H1 (cell line): ENCODE measurements at regions not wholly inside any gene's neighbourhood (a gene's known extent, or its start where the extent isn't known, plus 50 kb on each side); places are given as distances from the start of the nearest gene placed in this dataset.

ENCODE experiments used
- CTCF ChIA-PET: fragments of 300-600 bp; sonication (Branson Sonifier 250); formaldehyde crosslinking; loops from one replicate; lab custom pipeline; 2021; ENCODE audit not compliant: partially characterized antibody; lab: Charles Lee
- POLR2A ChIA-PET: fragments of 300-600 bp; sonication (Branson Sonifier 250); formaldehyde crosslinking; loops from one replicate; lab custom pipeline; 2021; ENCODE audit warnings: inconsistent platforms; ENCODE audit not compliant: partially characterized antibody; lab: Charles Lee
- DNase-seq, 2 experiments: peaks; one replicate each; pipeline versions ENCODE4 v3.0.0 to v3.0.0-alpha.2; 2010 to 2022; ENCODE audit warnings: low spot score in 2 of 2, low read depth in 1 of 2, mixed read lengths in 1 of 2
- FAIRE-seq: peaks from 2 replicates; lab custom pipeline; 2011; peaks lifted over from hg19 to GRCh38; lab: Jason Lieb, UNC
- H2AFZ ChIP-seq: 2 replicates; pipeline ENCODE4 v1.8.1; 2012; ENCODE audit warnings: low read length, inconsistent platforms
- H2AK5ac ChIP-seq: 2 replicates; pipeline ENCODE4 v1.6.1; 2013; ENCODE audit warnings: low read depth, low read length
- H2BK120ac ChIP-seq: replicated peaks from 2 replicates; pipeline ENCODE3; 2013; ENCODE audit warnings: low read depth, low read length, inconsistent platforms
- H2BK12ac ChIP-seq: 2 replicates; pipeline ENCODE4 v1.6.1; 2013; ENCODE audit warnings: low read depth, low read length
- H2BK15ac ChIP-seq: 2 replicates; pipeline ENCODE4 v1.6.1; 2013; ENCODE audit warnings: low read length
- H2BK20ac ChIP-seq: 2 replicates; pipeline ENCODE4 v1.6.1; 2013; ENCODE audit warnings: low read length
- H2BK5ac ChIP-seq: 2 replicates; pipeline ENCODE4 v1.6.1; 2013; ENCODE audit warnings: low read depth, low read length
- H3K14ac ChIP-seq: 2 replicates; pipeline ENCODE4 v1.6.1; 2013; ENCODE audit warnings: inconsistent platforms; ENCODE audit not compliant: insufficient read length
- H3K18ac ChIP-seq: 2 replicates; pipeline ENCODE4 v1.6.1; 2013; ENCODE audit warnings: low read length; ENCODE audit errors: extremely low read depth
- H3K23ac ChIP-seq: 2 replicates; pipeline ENCODE4 v1.6.1; 2013; ENCODE audit warnings: inconsistent platforms; ENCODE audit not compliant: insufficient read length
- H3K23me2 ChIP-seq: 2 replicates; pipeline ENCODE4 v1.6.1; 2013; ENCODE audit warnings: low read depth, low read length
- H3K27ac ChIP-seq: 2 replicates; pipeline ENCODE4 v1.6.1; 2011; ENCODE audit warnings: low read depth, low read length, inconsistent platforms
- H3K27me3 ChIP-seq, 4 experiments: replicated peaks in 1 of 4; 1 replicate in 1 of 4; 2 replicates in 3 of 4; pipeline versions ENCODE4 v1.6.1 to v1.8.1; 2011 to 2013; ENCODE audit warnings: low read length in 3 of 4, mild to moderate bottlenecking in 3 of 4, inconsistent platforms in 2 of 4, mixed read lengths in 2 of 4, moderate library complexity in 1 of 4; ENCODE audit not compliant: control insufficient read depth in 3 of 4, insufficient read depth in 3 of 4; ENCODE audit errors: extremely low read depth in 1 of 4
- H3K36me3 ChIP-seq, 4 experiments: 2 replicates each; pipeline versions ENCODE4 v1.6.1 to v1.8.1; 2011 to 2013; ENCODE audit warnings: mild to moderate bottlenecking in 4 of 4, low read length in 3 of 4, moderate library complexity in 2 of 4, control low read depth in 1 of 4, inconsistent platforms in 1 of 4; ENCODE audit not compliant: insufficient read depth in 4 of 4, control insufficient read depth in 2 of 4
- H3K4ac ChIP-seq: replicated peaks from 2 replicates; pipeline ENCODE3; 2013; ENCODE audit warnings: low read length, low read depth, mixed read lengths, inconsistent platforms; ENCODE audit not compliant: insufficient read length
- H3K4me1 ChIP-seq, 4 experiments: replicated peaks in 1 of 4; 1 replicate in 1 of 4; 2 replicates in 3 of 4; pipeline versions ENCODE4 v1.6.1 to v1.8.1; 2011 to 2013; ENCODE audit warnings: low read length in 3 of 4, inconsistent platforms in 2 of 4, mixed read lengths in 1 of 4; ENCODE audit not compliant: insufficient read depth in 4 of 4, control insufficient read depth in 3 of 4
- H3K4me2 ChIP-seq, 2 experiments: 2 replicates each; pipeline versions ENCODE4 v1.6.1 to v1.8.1; 2011 to 2013; ENCODE audit warnings: low read depth in 2 of 2, low read length in 2 of 2, control low read depth in 1 of 2, inconsistent platforms in 1 of 2, mild to moderate bottlenecking in 1 of 2; ENCODE audit not compliant: insufficient read depth in 1 of 2
- H3K4me3 ChIP-seq, 4 experiments: fragments of 200-600, 300-600 bp in 1 of 4; sonication (generic), shearing (Covaris generic), sonication (Bioruptor Twin) in 1 of 4; 2 replicates each; pipeline versions ENCODE4 v1.5.1 to v1.8.1; 2011 to 2016; ENCODE audit warnings: low read length in 4 of 4, low read depth in 3 of 4, control low read depth in 2 of 4, inconsistent platforms in 2 of 4, mild to moderate bottlenecking in 2 of 4, mixed read lengths in 1 of 4, moderate library complexity in 1 of 4; ENCODE audit not compliant: insufficient read depth in 2 of 4; ENCODE audit errors: extremely low read depth in 1 of 4
- H3K56ac ChIP-seq: replicated peaks from 2 replicates; pipeline ENCODE3; 2013; ENCODE audit warnings: low read depth, mild to moderate bottlenecking, mixed read lengths, low read length, inconsistent platforms; ENCODE audit not compliant: insufficient read length
- H3K79me1 ChIP-seq: 2 replicates; pipeline ENCODE4 v1.6.1; 2013; ENCODE audit warnings: low read depth, low read length, control low read depth
- H3K79me2 ChIP-seq, 2 experiments: 2 replicates each; pipeline versions ENCODE4 v1.6.1 to v1.8.1; 2012 to 2013; ENCODE audit warnings: low read length in 2 of 2, mild to moderate bottlenecking in 2 of 2, inconsistent platforms in 1 of 2; ENCODE audit not compliant: insufficient read depth in 2 of 2, control insufficient read depth in 1 of 2
- H3K9ac ChIP-seq, 4 experiments: replicated peaks in 1 of 4; 1 replicate in 1 of 4; 2 replicates in 3 of 4; pipeline versions ENCODE4 v1.6.1 to v1.8.1; 2011 to 2013; ENCODE audit warnings: low read depth in 3 of 4, low read length in 3 of 4, control low read depth in 2 of 4, mild to moderate bottlenecking in 2 of 4, moderate library complexity in 2 of 4, inconsistent platforms in 1 of 4; ENCODE audit errors: extremely low read depth in 1 of 4
- H3K9me3 ChIP-seq, 2 experiments: 2 replicates each; pipeline versions ENCODE4 v1.6.1 to v1.8.1; 2012 to 2013; ENCODE audit warnings: mild to moderate bottlenecking in 2 of 2, moderate library complexity in 2 of 2, control low read depth in 1 of 2, inconsistent platforms in 1 of 2, low read depth in 1 of 2, low read length in 1 of 2, mixed read lengths in 1 of 2; ENCODE audit not compliant: insufficient read depth in 2 of 2
- H4K20me1 ChIP-seq, 2 experiments: replicated peaks in 1 of 2; 2 replicates each; pipeline versions ENCODE3 to v1.8.1; 2011 to 2013; ENCODE audit warnings: inconsistent platforms in 2 of 2, low read length in 2 of 2, mild to moderate bottlenecking in 1 of 2; ENCODE audit not compliant: insufficient read depth in 2 of 2, control insufficient read depth in 1 of 2
- H4K5ac ChIP-seq: 2 replicates; pipeline ENCODE4 v1.6.1; 2013; ENCODE audit warnings: low read length, low read depth, mixed read lengths, inconsistent platforms; ENCODE audit not compliant: insufficient read length
- H4K8ac ChIP-seq: 2 replicates; pipeline ENCODE4 v1.8.0; 2013; ENCODE audit warnings: mild to moderate bottlenecking, moderate library complexity, low read length, inconsistent platforms; ENCODE audit not compliant: insufficient read depth; ENCODE audit errors: extremely low read depth
- H4K91ac ChIP-seq: replicated peaks from 2 replicates; pipeline ENCODE3; 2013; ENCODE audit warnings: low read length, mixed read lengths, inconsistent platforms; ENCODE audit not compliant: insufficient read length
- ATF3 ChIP-seq: IDR thresholded peaks from 2 replicates; pipeline ENCODE4 v1.6.1; 2011; ENCODE audit warnings: low read depth, mild to moderate bottlenecking, low read length; ENCODE audit not compliant: insufficient read depth
- BACH1 ChIP-seq: IDR thresholded peaks from 2 replicates; pipeline ENCODE4 v1.6.1; 2012; ENCODE audit warnings: low read length, improper control_type of control experiment
- CBX8 ChIP-seq: fragments of 300-800, 300-1000 bp; sonication (generic); IDR thresholded peaks from 2 replicates; pipeline ENCODE4 v1.7.1; 2016; ENCODE audit warnings: low read depth, low read length, borderline replicate concordance
- CHD2 ChIP-seq: IDR thresholded peaks from 2 replicates; pipeline ENCODE4 v1.6.1; 2012; ENCODE audit warnings: low read length, improper control_type of control experiment
- FOSL1 ChIP-seq: IDR thresholded peaks from 2 replicates; pipeline ENCODE4 v1.6.1; 2011; ENCODE audit warnings: mild to moderate bottlenecking, low read depth, low read length, moderate library complexity; ENCODE audit not compliant: insufficient read depth
- JUN ChIP-seq: IDR thresholded peaks from 2 replicates; pipeline ENCODE4 v1.6.1; 2011; ENCODE audit warnings: low read depth, mild to moderate bottlenecking, improper control_type of control experiment, low read length
- KDM4A ChIP-seq: IDR thresholded peaks from one replicate; pipeline ENCODE4 v1.7.1; 2012; ENCODE audit warnings: low read depth, mild to moderate bottlenecking, moderate library complexity, low read length, inconsistent platforms; ENCODE audit not compliant: severe bottlenecking
- NANOG ChIP-seq: IDR thresholded peaks from 2 replicates; pipeline ENCODE4 v1.6.1; 2011; ENCODE audit warnings: low read length, low read depth, mild to moderate bottlenecking, inconsistent platforms; ENCODE audit not compliant: insufficient read depth, poor library complexity, severe bottlenecking
- YY1 ChIP-seq: IDR thresholded peaks from 2 replicates; pipeline ENCODE4 v1.6.1; 2011; ENCODE audit warnings: low read depth, mild to moderate bottlenecking, low read length
- ZNF274 ChIP-seq: IDR thresholded peaks from 2 replicates; pipeline ENCODE4 v1.7.0; 2012; ENCODE audit warnings: low read length, borderline replicate concordance; ENCODE audit errors: extremely low read depth
- WGBS, 2 experiments: shearing (Covaris generic) in 1 of 2; methylation state at CpG; one replicate each; pipeline versions ENCODE4 v1.1.6 to v1.1.7; 2013 to 2015; ENCODE audit warnings: low lambda C conversion rate in 2 of 2, mixed read lengths in 2 of 2, inconsistent platforms in 1 of 2, low coverage in 1 of 2, missing lambda C conversion rate in 1 of 2; ENCODE audit not compliant: insufficient replicate concordance in 2 of 2, insufficient coverage in 1 of 2, insufficient read length in 1 of 2; ENCODE audit errors: extremely low coverage in 1 of 2, missing lambda C conversion rate in 1 of 2; 5-methylcytosine and 5-hydroxymethylcytosine counted together

GRCh38 chr17:5929721-5930120, 140.5 kb upstream of the WSCD1 start:
- Histone ChIP-seq H3K56ac (no peak overlapping the region), H4K8ac (no peak overlapping the region), H3K4ac (no peak overlapping the region), H3K4me1 (peaks cover 0 to 3% (median 0%) of the 10 kb centered on the region in 4 experiments; a peak in 1 of 7 replicates), H3K27ac (no peak overlapping the region), H4K5ac (no peak overlapping the region), H2BK12ac (no peak overlapping the region), H3K4me2 (no peak overlapping the region), H4K20me1 (no peaks in the 10 kb centered on the region), H3K79me1 (no peaks in the 10 kb centered on the region), H3K9ac (no peak overlapping the region), H3K23ac (no peak overlapping the region), H2AK5ac (no peak overlapping the region), H2BK120ac (no peak overlapping the region), H2BK5ac (no peak overlapping the region), H3K9me3 (no peaks in the 10 kb centered on the region), H3K79me2 (no peaks in the 10 kb centered on the region), H3K23me2 (no peaks in the 10 kb centered on the region), H3K36me3 (no peaks in the 10 kb centered on the region), H2BK15ac (no peak overlapping the region), H3K27me3 (no peaks in the 10 kb centered on the region), H3K4me3 (no peak overlapping the region), H2BK20ac (no peak overlapping the region), H3K14ac (no peak overlapping the region), H2AFZ (no peak overlapping the region), H4K91ac (no peak overlapping the region), H3K18ac (no peak overlapping the region; the same call in 1 of the 2 replicates)
- no peak for DNase-seq
- CTCF ChIA-PET = interaction anchor here (0.7 to 1.2 kb wide), 2 partner anchors 14 to 278 kb away, joined by 3 read pairs; no protein-coding TSS in a partner anchor
- no peak for FAIRE-seq
- WGBS, 2 experiments = 94% methylated on average over 10 of the region's 10 CpGs; no CpG with 5 or more reads in 1 of the 2 experiments
- POLR2A ChIA-PET = no interaction called here
- no peak for TF ChIP-seq JUN
- TF ChIP-seq FOSL1 = no peak
- TF ChIP-seq BACH1 = no peak
- TF ChIP-seq ZNF274 = no peak
- TF ChIP-seq CHD2 = no peak
- no peak for TF ChIP-seq NANOG
- no peak for TF ChIP-seq ATF3
- no peak for TF ChIP-seq CBX8
- TF ChIP-seq YY1 = no peak
- no peak for TF ChIP-seq KDM4A
